ENCODE measurements at regions not wholly inside any gene's neighbourhood (a gene's known extent, or its start where the extent isn't known, plus 50 kb on each side); places are given as distances from the start of the nearest gene placed in this dataset.

- DNase-seq, result no peak
These were observed 59.6 kb upstream of the CDH13 start for GRCh38 chr16:82567175-82567574.

- DNase-seq, result no peak
These were observed 63.4 kb upstream of the CDH13 start for GRCh38 chr16:82563401-82563800.

GRCh38 chr16:82562183-82562683 is 64.5 kb upstream of the CDH13 start:
- DNase-seq, result no peak

- no peak for DNase-seq
These were observed 65.9 kb upstream of the CDH13 start for GRCh38 chr16:82560805-82561325.

GRCh38 chr16:82544378-82545160 is 82.2 kb upstream of the CDH13 start:
- no peak for DNase-seq

- DNase-seq, result no peak
These were observed 84.1 kb upstream of the CDH13 start for GRCh38 chr16:82542714-82543113.

- DNase-seq, result no peak
These were observed 85.7 kb upstream of the CDH13 start for GRCh38 chr16:82541103-82541502.

GRCh38 chr16:82535764-82536163 is 91.0 kb upstream of the CDH13 start:
- no peak for DNase-seq

- no peak for DNase-seq
These were observed 91.5 kb upstream of the CDH13 start for GRCh38 chr16:82535262-82535661.

GRCh38 chr16:82533189-82533588 is 93.6 kb upstream of the CDH13 start:
- no peak for DNase-seq

- no peak for DNase-seq
These were observed 95.9 kb upstream of the CDH13 start for GRCh38 chr16:82530883-82531282.

- no peak for DNase-seq
These were observed 99.7 kb upstream of the CDH13 start for GRCh38 chr16:82527101-82527500.

GRCh38 chr16:82524976-82525375 is 101.8 kb upstream of the CDH13 start:
- DNase-seq, result no peak

GRCh38 chr16:82523815-82524214 is 103.0 kb upstream of the CDH13 start:
- DNase-seq, result no peak

- peak; percentile 34 for DNase-seq
These were observed 104.7 kb upstream of the CDH13 start for GRCh38 chr16:82522026-82522425.

GRCh38 chr16:82518811-82519210 is 108.0 kb upstream of the CDH13 start:
- DNase-seq, result no peak

- no peak for DNase-seq
These were observed 112.5 kb upstream of the CDH13 start for GRCh38 chr16:82514262-82514661.

- no peak for DNase-seq
These were observed 115.9 kb upstream of the CDH13 start for GRCh38 chr16:82510789-82511305.

GRCh38 chr16:82509691-82510430 is 116.9 kb upstream of the CDH13 start:
- no peak for DNase-seq

- peak; percentile 48 for DNase-seq
These were observed 119.8 kb upstream of the CDH13 start for GRCh38 chr16:82506692-82507670.

- DNase-seq, result no peak
These were observed 121.9 kb upstream of the CDH13 start for GRCh38 chr16:82504836-82505235.

GRCh38 chr16:82499302-82499701 is 127.5 kb upstream of the CDH13 start:
- no peak for DNase-seq

Data from femur (tissue), 1 donor.